WI38 (cell line): ENCODE measurements at regions not wholly inside any gene's neighbourhood (a gene's known extent, or its start where the extent isn't known, plus 50 kb on each side); places are given as distances from the start of the nearest gene placed in this dataset.

Source experiments
- H3K4me3 ChIP-seq: 2 replicates; pipeline ENCODE4 v1.5.1; 2011; ENCODE audit warnings: low read depth, mild to moderate bottlenecking, control low read depth, low read length
- TF ChIP-seq, protein P1 (sequence below): IDR thresholded peaks from 2 replicates; pipeline ENCODE4 v1.5.1; 2012; ENCODE audit warnings: low read depth, mild to moderate bottlenecking, control low read depth, low read length

DNA sequence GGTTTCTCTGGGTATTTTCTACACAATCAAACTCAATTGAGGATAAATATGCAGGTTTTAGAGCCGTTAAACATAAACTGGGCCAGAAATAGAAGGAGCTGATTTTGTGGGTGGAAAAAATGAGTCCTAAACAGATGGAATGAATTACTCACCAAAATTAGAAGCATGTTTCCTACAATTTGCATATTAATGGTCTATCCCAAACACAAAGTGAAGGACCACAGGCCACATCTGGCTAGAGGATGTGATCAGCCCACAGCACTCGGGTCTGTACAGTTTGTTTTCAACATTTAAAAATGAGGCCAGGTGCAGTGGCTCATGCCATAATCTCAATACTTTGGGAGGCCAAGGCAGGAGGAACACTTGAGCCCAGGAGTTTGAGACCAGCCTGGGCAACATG, 296.3 kb downstream of the PREX1 start:
- no peak overlapping the region for H3K4me3 ChIP-seq
- TF ChIP-seq, protein P1, sequence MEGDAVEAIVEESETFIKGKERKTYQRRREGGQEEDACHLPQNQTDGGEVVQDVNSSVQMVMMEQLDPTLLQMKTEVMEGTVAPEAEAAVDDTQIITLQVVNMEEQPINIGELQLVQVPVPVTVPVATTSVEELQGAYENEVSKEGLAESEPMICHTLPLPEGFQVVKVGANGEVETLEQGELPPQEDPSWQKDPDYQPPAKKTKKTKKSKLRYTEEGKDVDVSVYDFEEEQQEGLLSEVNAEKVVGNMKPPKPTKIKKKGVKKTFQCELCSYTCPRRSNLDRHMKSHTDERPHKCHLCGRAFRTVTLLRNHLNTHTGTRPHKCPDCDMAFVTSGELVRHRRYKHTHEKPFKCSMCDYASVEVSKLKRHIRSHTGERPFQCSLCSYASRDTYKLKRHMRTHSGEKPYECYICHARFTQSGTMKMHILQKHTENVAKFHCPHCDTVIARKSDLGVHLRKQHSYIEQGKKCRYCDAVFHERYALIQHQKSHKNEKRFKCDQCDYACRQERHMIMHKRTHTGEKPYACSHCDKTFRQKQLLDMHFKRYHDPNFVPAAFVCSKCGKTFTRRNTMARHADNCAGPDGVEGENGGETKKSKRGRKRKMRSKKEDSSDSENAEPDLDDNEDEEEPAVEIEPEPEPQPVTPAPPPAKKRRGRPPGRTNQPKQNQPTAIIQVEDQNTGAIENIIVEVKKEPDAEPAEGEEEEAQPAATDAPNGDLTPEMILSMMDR = no peak

DNA sequence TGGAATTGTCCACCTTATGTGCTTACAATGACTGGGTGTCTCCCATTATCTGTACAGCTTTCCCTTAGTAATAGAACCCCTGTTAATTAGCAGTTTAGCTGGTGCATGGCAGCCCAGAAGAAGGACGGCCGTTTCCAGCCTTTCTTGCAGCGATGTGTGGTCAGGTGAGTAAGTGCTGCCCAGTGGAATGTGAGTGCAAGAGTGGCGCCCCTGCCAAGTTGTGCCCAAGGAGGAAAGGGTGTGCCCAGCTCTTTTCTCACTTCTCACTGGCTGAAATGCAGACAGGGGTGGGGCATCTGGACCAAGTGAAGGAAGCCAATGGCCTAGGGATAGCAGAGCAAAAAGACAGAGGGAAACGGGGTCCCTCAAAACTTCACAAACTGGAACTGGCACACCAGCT, 296.8 kb downstream of the PREX1 start:
- TF ChIP-seq, protein P1 = no peak
- no peak overlapping the region for H3K4me3 ChIP-seq

DNA sequence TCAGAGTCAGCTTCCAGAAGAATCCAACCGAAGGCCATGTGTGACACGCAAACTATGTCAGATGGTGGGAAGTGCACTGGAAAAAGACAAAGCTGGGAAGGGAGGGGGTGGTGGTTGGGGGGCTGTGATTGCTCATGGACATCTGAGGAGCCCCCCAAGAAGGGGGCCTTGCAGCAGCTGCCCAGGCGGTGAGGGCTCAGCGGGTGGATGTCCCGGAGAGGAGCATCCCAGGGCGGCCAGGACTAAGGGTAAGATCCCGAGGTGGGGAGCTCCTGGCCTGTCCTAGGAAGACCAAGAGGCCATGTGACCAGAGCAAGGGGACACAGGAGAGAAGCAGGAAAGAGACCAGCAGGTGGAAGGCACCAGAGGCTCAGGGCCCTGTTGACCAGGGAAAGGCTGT, 299.5 kb downstream of the PREX1 start:
- TF ChIP-seq, protein P1 = no peak
- H3K4me3 ChIP-seq = no peak overlapping the region

DNA sequence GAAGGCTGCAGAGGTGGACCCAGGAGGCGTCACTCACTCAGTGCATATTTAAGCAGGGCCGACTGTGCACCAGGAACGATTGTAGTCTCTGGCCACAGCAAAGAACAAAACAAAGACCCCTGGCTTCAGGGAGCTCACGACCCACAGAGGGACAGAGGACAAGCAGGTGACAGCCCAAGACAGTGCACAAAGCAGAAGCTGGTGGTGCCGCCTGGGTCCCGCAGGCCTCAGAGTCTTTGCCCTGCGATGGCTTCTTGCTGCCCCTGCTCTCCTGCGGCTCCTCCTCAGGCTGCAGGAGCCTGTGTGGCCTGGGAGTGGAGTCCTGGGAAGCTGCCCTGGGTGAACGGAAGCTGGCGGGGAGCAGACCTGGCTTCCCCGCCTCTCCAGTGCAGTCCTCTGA, 300.0 kb downstream of the PREX1 start:
- H3K4me3 ChIP-seq = no peak overlapping the region
- TF ChIP-seq, protein P1 = no peak

DNA sequence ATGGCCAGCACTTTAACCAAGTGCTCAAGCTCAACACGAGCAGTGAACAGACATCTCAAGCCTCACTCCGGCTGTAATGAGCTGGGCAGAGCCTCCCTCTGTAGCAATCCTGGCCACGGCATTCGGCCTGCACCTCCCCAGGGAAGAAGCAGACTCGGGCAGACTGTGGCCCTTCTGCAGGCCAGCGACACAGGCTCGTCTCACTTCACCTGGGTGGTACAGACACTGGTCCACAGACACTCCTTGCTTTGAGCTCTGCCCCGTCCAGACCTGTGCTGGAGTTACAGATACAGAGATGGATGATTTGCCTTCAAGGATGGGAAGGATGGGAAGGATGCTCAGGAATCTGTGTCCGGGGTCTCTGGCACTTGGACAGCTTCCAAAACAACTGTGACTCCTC, 300.9 kb downstream of the PREX1 start:
- TF ChIP-seq, protein P1 = no peak
- no peak overlapping the region for H3K4me3 ChIP-seq

DNA sequence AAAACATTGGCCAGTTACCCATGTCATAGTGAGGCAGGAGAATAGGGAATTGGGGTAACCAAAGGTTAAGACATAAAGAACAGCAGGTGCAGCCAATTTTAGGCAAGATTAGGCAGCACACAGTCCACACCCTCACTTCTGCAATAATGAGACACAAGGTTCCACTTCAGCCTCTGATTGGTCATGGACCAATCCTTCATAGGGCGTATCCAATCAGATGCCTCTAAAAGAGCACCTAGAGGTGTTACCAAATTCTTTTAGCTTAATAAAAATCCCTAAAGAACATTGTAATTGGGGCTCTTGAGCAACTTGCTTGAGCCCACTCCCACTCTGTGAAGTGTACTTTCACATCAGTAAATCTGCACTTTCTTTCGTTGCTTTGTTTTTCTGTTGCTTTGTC, 302.4 kb downstream of the PREX1 start:
- H3K4me3 ChIP-seq = no peak overlapping the region
- TF ChIP-seq, protein P1 = no peak

DNA sequence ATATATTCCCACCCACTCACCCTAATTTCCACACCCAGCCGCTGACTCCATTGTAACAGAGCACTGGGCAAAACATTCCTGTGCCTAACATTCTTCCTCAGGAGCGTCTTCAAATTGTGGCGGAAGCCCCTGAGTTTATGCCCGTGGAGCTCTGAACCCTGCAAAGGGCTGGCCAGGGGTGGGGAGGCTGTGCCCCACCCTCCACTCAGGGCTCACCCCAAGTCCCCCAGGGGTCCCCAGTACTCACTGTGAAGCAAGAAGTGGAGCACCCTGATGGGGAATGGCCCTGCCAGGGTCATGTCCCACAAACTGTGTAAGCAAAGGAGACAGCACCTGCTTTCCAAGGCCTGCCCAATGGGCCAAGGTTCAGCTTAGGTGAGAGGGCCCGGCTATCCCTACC, 303.2 kb downstream of the PREX1 start:
- H3K4me3 ChIP-seq = no peak overlapping the region
- TF ChIP-seq, protein P1 = no peak
